Superior temporal gyrus (tissue), 1 donor: ENCODE measurements at regions not wholly inside any gene's neighbourhood (a gene's known extent, or its start where the extent isn't known, plus 50 kb on each side); places are given as distances from the start of the nearest gene placed in this dataset.
A peak's percentile ranks its signal among the peaks of the same experiment; 100 is the strongest.

ENCODE experiments used
- DNase-seq: peaks from one replicate; pipeline ENCODE4 v3.0.0-alpha.2; 2016; ENCODE audit errors: extremely low spot score

- peak; percentile 75 for DNase-seq
Measured at GRCh38 chr17:62913991-62914570, 52.0 kb upstream of the TANC2 start.

GRCh38 chr17:62912363-62912762, 53.7 kb upstream of the TANC2 start:
- DNase-seq, result no peak

- DNase-seq, result peak; percentile 74
Measured at GRCh38 chr17:62911114-62911513, 54.9 kb upstream of the TANC2 start.

GRCh38 chr17:62910277-62910676, 55.8 kb upstream of the TANC2 start:
- no peak for DNase-seq

- no peak for DNase-seq
Measured at GRCh38 chr17:62907961-62908360, 58.1 kb upstream of the TANC2 start.

- no peak for DNase-seq
Measured at GRCh38 chr17:62906881-62907280, 59.2 kb upstream of the TANC2 start.

GRCh38 chr17:62905233-62905632, 60.8 kb upstream of the TANC2 start:
- no peak for DNase-seq

GRCh38 chr17:62902531-62903220, 63.4 kb upstream of the TANC2 start:
- DNase-seq, result no peak

GRCh38 chr17:62901544-62901943, 64.5 kb upstream of the TANC2 start:
- no peak for DNase-seq

GRCh38 chr17:62900096-62900495, 65.9 kb upstream of the TANC2 start:
- DNase-seq, result no peak

GRCh38 chr17:62899361-62899760, 66.7 kb upstream of the TANC2 start:
- no peak for DNase-seq

- DNase-seq, result no peak
Measured at GRCh38 chr17:62898239-62898864, 67.7 kb upstream of the TANC2 start.

GRCh38 chr17:62897706-62898105, 68.3 kb upstream of the TANC2 start:
- DNase-seq, result no peak

- no peak for DNase-seq
Measured at GRCh38 chr17:62895320-62896301, 70.4 kb upstream of the TANC2 start.

GRCh38 chr17:62892870-62893338, 73.1 kb upstream of the TANC2 start:
- DNase-seq, result no peak

- no peak for DNase-seq
Measured at GRCh38 chr17:62892061-62892675, 73.9 kb upstream of the TANC2 start.

GRCh38 chr17:62891659-62892058, 74.4 kb upstream of the TANC2 start:
- no peak for DNase-seq

- no peak for DNase-seq
Measured at GRCh38 chr17:62888765-62889164, 77.3 kb upstream of the TANC2 start.

GRCh38 chr17:62888148-62888547, 77.9 kb upstream of the TANC2 start:
- DNase-seq, result no peak

GRCh38 chr17:62887437-62887836, 78.6 kb upstream of the TANC2 start:
- no peak for DNase-seq

- no peak for DNase-seq
Measured at GRCh38 chr17:62884781-62885180, 76.7 kb upstream of the MARCHF10 start.

- DNase-seq, result no peak
Measured at GRCh38 chr17:62882878-62883277, 74.8 kb upstream of the MARCHF10 start.
